ENCODE measurements at regions not wholly inside any gene's neighbourhood (a gene's known extent, or its start where the extent isn't known, plus 50 kb on each side); places are given as distances from the start of the nearest gene placed in this dataset.
"Not testable (repeated sequence)": the region's sequence is repeated elsewhere in the genome, so short reads cannot be mapped to it uniquely, and the experiment has no call there.

GRCh38 chr3:192968901-192969300, 51.2 kb upstream of the MB21D2 start:
- DNase-seq, result peak; percentile 29

- DNase-seq, result no peak
These were observed 63.0 kb upstream of the MB21D2 start for GRCh38 chr3:192980632-192981031.

GRCh38 chr3:192986379-192986778, 68.7 kb upstream of the MB21D2 start:
- DNase-seq, result no peak

GRCh38 chr3:192991356-192991755, 73.7 kb upstream of the MB21D2 start:
- no peak for DNase-seq

- DNase-seq, result no peak
These were observed 74.7 kb upstream of the MB21D2 start for GRCh38 chr3:192992361-192992760.

GRCh38 chr3:192993411-192993810, 75.8 kb upstream of the MB21D2 start:
- DNase-seq, result no peak

- DNase-seq, result not testable (repeated sequence)
These were observed 83.5 kb upstream of the MB21D2 start for GRCh38 chr3:193001113-193001512.

- not testable (repeated sequence) for DNase-seq
These were observed 86.0 kb upstream of the MB21D2 start for GRCh38 chr3:193003624-193004023.

GRCh38 chr3:193008654-193009053, 91.0 kb upstream of the MB21D2 start:
- DNase-seq, result no peak

- DNase-seq, result peak; percentile 5
These were observed 92.5 kb upstream of the MB21D2 start for GRCh38 chr3:193010191-193010590.

- no peak for DNase-seq
These were observed 94.3 kb upstream of the MB21D2 start for GRCh38 chr3:193011958-193012357.

- DNase-seq, result no peak
These were observed 97.2 kb upstream of the MB21D2 start for GRCh38 chr3:193014902-193015301.

GRCh38 chr3:193016437-193016901, 98.8 kb upstream of the MB21D2 start:
- peak; percentile 15 for DNase-seq

GRCh38 chr3:193021506-193022010, 103.9 kb upstream of the MB21D2 start:
- DNase-seq, result no peak

- no peak for DNase-seq
These were observed 105.6 kb upstream of the MB21D2 start for GRCh38 chr3:193023218-193023617.

GRCh38 chr3:193028258-193028657, 110.6 kb upstream of the MB21D2 start:
- DNase-seq, result no peak

GRCh38 chr3:193029800-193030199, 112.1 kb upstream of the MB21D2 start:
- peak; percentile 19 for DNase-seq

GRCh38 chr3:193030276-193030675, 112.6 kb upstream of the MB21D2 start:
- peak; percentile 57 for DNase-seq

- DNase-seq, result no peak
These were observed 114.3 kb upstream of the MB21D2 start for GRCh38 chr3:193031911-193032310.

GRCh38 chr3:193033226-193033780, 115.6 kb upstream of the MB21D2 start:
- no peak for DNase-seq

- DNase-seq, result not testable (repeated sequence)
These were observed 120.2 kb upstream of the MB21D2 start for GRCh38 chr3:193037828-193038227.

GRCh38 chr3:193039058-193039457, 121.4 kb upstream of the MB21D2 start:
- DNase-seq, result no peak

- peak; percentile 46 for DNase-seq
These were observed 123.4 kb upstream of the MB21D2 start for GRCh38 chr3:193040836-193041672.

- DNase-seq, result no peak
These were observed 128.7 kb upstream of the MB21D2 start for GRCh38 chr3:193046371-193046770.

Data from EL (cell line).